GM21367 (cell line): ENCODE measurements at regions not wholly inside any gene's neighbourhood (a gene's known extent, or its start where the extent isn't known, plus 50 kb on each side); places are given as distances from the start of the nearest gene placed in this dataset.
"Not testable (repeated sequence)": the region's sequence is repeated elsewhere in the genome, so short reads cannot be mapped to it uniquely, and the experiment has no call there.

Source experiments
- ATAC-seq: cut with Tn5 transposase; IDR thresholded peaks from one replicate; pipeline ENCODE4 v1.9.1; 2021; ENCODE audit not compliant: unreplicated experiment

DNA sequence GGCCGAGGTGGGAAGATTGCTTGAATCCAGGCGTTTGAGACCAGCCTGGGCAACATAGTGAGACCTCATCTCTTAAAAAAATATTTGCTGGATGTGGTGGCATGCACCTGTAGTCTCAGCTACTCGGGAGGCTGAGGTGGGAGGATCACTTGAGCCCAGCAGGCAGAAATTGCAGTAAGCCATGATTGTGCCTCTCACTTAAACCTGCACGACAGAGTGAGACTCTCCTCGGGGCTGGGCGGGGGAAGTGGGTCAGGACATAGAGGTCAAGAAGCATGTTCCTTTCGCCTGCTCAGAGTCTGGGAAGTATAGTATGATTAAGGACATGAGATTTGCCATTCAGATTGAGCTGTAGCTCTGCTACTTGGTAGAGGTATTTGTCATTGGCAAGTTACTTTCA is 52.3 kb downstream of the SEPTIN7 start:
- not testable (repeated sequence) for ATAC-seq

DNA sequence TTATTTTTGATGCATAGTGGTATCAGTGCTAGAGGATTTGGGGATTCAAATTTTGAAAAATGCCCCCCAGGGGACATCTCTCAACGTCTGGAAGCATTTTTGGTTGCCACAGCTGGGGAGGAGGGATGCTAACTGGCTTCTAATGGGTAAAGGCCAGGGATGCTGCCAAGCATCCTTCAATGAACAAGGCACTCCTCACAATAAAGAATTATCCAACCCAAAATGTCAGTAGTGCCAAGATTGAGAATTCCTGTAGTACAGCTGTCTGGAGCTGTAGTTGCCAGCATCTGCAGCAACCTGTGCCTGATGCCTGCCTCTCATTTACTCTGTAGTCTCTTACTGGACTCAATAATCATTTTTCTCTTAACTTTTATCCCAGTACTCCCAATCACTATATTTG is 53.5 kb downstream of the SEPTIN7 start:
- no peak for ATAC-seq

DNA sequence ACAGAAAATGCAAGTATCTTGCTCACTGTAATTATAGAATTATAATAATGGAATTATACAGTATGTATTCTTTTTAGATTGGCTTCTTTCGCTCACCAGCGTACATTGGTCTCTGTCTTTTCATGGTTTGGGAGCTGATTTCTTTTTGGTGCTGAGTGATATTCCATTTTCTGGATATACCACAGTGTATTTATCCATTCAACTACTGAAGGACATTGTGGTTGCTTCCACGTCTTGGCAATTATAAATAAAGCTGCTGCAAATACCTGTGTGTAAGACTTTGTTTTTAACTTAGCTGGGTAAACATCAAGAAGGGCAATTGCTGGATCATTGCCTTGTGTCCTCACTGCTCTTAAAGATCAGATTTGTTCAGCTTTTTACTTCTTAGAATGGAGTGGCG is 55.3 kb downstream of the SEPTIN7 start:
- no peak for ATAC-seq

DNA sequence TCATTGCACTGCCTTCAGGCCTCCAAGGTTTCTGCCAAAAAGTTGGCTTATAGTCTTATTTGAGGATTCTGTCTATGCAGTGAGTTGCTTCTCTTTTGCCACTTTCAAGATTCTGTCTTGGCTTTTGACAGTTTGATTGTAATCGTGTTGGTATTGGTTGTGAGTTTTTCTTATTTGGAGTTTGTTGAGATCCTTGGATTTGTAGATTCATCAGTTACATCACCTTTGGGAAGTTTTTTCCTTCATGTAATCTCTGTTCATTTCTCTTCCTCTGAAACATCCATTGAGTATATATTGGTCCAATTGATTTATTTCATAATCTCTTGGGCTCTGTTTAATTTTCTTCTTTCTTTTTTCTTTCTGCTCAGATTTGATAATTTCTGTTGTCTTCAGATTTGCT is 59.8 kb downstream of the SEPTIN7 start:
- no peak for ATAC-seq

DNA sequence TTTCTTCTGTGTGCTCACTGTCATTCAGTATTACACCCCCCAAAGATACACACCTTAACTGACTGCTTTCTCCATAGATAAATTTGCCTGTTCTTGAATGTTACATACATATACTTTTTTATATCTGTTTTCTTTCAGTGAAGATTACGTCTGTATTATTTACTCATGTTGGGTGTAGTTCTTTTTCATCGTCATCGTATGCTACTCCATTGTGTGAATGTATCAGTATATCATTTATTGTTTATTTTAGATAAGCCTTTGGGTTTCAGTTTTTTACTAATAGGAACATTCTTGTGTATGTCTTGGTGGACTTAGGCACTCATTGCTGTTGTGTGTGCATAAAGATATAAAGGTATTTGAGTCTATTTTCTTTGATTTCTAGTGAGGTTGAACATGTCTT is 64.4 kb downstream of the SEPTIN7 start:
- ATAC-seq: no peak

DNA sequence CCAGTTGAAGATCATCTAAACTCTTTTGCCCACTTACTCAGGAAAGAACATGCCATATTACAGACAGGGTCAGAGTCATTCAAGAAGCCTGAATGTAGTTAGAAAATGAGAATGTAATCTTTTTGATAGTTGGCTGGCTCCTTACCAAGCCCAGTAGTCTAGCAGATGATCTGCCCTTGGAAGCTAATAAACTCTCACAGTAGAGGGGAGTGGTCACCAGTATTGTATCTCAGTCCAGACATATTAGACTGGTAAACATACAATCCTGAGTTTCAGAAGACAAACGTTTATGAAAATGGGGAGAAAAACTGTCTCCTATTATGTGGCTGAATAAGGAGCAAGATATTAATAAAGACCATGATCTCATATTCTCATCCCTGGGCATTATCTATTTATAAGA is 65.3 kb downstream of the SEPTIN7 start:
- ATAC-seq: no peak

DNA sequence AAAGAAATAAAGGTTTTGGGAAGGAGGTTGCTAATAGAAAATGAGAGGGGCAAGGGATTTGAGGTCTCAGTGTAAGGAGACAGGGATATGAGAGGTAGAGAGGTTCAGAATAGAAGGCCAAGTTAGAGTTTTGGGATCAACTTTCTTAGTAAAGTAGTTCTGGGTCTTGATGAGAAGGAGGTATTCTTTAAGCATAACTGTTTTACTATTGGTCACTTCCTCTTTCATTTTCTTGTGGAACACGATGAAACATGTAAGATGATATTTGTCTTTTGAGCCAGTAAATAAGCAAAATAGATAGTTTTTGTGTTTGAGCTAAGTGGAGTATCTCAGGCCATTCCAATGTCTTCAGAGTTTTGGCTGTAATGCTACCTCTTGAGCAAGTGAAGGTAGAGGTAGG is 68.3 kb downstream of the SEPTIN7 start:
- not testable (repeated sequence) for ATAC-seq

DNA sequence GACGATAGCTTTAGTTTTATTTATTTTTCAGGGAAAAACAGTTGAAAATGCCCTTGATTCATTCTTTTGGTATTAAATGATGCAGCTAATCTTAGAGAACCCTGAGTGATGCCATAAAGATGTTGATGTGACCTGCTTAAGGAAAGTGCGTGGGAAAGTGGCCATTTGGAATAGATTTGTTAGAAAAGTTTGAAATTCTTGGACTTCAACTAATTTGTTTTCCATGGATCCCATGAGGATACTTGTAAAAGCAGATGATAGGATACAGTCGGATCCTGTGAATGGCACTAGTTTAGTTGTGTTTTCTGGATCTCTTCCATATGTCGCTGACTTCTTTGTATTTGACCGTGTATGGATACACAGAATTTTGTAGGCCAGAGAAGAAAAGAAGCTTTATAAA is 69.0 kb downstream of the SEPTIN7 start:
- ATAC-seq: no peak

DNA sequence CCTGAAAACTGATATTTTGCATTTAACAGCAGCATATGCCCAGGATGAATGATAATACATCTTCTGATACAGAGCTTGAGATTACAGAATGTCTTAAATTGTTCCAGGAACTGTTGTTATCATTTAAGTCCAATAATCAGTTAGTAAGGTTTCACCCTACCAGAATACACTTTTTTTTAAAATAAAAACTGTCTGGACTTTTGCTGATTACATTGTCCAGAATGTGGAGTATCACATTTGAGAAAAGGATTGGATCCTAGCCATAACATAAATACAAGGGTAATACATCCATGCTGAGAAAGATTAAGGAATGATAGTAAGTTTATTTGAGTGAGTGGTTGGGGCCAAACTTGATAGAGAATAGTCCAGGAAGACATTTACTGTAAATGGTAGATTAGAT is 71.0 kb downstream of the SEPTIN7 start:
- no peak for ATAC-seq

DNA sequence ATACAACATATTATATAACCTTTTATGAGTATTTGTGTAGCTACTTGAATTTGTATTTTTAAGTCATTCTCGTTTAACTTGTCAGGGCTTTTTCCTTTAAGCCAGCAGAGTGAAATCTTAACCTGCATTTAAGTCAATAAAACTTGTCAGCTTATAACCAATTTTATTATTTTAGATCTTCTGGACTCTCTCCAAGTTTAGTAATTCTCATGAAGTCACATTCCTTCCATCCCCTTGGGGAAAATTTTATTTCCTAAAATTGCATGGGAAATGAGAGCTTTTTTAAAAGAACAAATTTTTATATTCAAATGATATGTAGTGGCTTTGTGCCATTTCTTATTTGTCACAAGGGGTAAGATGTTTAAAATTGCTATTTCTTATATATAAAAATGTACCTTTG is 74.0 kb downstream of the SEPTIN7 start:
- no peak for ATAC-seq

DNA sequence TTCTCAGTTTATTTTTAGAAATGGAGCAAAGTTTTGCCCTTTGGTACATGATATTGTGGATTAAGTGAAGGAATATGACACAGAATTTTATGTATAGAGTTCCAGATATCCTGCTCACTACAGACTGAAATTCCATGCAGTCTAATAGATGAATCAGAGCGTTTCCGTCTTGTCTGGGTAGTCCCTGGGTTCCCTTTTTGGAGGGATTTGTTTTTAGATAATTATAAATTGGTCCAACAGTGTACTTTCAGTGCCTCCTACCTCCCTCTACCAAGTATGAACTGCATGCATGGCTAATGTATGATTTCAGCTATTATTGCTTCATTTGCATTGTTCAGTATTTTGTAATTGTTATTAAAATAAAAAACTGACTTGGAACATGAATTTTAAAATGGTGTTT is 74.4 kb downstream of the SEPTIN7 start:
- no peak for ATAC-seq

DNA sequence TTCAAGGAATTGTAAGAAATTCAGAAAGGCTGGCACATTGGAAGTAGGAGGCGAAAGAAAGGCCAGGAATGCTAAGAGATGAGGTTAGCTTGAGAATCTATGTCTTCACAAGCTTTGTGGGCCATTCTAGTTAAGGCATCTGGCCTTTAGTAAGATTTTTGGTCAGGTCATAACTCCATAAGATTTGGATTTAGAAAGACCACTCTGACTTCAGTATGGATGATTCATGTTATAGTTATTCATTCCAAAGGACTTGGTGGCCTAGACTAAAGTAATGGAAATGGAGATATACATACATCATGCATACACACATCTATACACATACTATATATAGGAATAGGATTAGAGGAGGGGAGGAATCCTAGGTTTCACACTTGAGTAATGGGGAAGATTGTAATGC is 77.5 kb downstream of the SEPTIN7 start:
- no peak for ATAC-seq

DNA sequence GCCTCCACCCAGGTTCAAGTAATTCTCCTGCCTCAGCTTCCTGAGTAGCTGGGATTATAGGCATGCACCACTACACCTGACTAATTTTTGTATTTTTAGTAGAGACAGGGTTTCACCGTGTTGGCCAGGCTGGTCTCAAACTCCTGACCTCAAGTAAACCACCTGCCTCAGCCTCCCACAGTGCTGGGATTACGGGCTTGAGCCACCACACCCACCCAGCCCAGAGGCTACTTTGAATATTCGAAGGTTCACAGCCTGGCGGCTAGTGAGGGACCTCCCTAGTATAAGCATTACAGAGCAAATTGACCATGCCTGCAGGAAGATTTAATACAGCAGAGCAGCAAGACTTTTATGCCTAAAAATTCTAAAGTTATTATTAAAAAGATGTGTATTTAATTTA is 86.6 kb downstream of the SEPTIN7 start:
- ATAC-seq: not testable (repeated sequence)

DNA sequence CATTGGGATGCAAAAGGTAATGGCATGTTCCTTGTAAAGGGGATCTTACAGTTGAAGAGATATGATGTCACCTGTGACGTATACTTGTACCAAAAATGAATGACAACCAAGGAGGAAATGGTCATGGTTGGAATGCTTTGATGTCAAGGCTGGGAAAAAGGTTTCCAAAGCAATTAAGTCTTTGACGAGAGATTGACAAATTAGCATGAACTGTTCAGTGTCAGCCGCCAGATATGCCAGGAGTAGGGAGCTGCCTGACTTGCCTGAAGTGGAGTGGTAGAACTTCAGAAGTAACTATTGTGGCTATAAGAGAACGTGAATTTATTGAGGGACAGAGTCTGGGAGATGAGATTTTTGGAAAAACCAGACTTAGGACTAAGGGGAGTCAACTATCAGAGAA is 88.1 kb downstream of the SEPTIN7 start:
- ATAC-seq: no peak

DNA sequence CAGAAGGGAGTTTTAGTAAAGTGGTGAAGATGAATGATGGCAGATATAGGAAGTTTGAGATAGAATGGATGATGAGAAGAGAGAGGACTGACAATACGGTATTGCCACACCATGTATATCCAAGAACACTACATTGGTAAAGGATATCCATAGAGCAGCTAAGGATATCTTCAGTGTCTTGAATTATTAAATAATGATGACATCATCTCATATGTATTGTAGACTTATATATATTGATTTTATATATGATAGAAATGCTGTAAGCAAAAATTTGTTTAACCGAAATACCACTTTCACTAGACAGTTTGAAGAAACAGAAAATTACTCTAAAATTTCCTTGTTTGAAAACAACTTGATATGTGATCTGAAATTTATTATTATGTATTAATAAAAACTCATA is 89.0 kb downstream of the SEPTIN7 start:
- ATAC-seq: no peak

DNA sequence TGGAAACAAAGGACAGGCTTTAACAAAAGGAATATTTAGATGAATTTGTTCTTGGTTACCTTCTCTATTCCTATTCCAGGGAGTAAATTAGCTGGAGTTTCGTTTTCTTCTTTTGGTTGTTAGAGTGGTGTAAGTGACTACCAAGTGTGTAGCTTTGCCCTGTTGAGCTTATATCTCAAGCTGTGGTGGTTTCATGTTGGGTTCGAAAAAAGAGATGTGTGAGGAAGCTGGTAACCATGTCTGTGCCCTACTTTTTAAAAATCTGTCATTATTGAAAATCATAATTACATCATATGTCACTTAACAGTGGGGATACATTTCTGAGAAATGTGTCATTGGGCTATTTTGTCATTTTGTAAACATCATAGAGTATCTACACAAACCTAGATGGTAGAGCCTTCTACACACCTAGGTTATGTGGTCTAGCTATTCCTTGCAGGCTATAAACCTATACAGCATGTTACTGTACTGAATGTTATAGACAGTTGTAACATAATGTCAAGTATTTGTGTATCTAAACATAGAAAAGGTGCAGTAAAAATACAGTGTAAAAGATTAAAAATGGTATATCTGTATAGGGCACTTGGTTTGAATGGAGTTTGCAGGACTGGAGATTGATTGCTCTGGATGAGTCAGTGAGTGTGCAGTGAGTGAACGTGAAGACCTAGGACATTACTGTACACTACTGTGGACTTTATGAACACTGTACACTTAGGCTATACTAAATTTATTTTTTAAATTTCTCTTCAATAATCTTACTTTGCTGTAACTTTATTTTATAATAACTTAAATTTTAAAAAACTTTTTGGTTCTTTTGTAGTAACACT is 90.4 kb downstream of the SEPTIN7 start:
- ATAC-seq: no peak

DNA sequence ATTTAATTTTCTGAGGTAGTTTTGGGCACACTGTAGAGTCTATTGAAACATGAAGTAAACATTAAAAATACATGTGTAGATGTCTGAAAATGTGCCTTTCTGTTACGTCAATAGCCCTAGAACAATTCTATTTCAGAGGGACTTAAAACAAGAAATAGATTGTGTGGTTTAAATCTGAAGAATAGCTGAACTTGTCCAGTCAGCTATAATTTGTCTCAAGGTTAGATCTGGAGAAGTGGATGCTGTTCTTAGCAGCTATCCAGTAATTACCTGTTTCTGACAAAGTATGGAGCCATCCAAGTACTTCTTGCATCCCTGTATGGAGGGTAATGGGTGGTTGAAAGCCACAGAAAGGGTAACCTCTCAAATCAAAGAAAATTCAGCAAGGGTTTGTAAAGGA is 92.8 kb downstream of the SEPTIN7 start:
- no peak for ATAC-seq

DNA sequence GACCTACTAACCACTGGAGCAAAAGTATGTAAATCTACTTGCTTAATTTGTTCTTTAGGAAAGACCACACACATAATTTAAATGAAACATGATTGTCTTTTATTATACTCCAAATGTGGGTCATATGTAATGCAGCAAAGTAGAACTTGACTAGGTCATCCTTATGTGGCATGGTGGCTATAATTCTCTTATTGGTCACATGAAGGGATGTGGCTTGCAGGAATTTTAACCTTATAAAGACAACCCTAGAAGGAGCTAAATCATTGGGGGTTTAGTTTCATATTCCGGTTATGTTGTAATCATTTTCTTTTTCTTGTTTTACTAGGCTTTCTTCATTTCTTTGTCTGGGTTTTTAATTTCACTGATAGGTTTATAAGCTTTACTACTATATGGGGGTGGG is 93.9 kb downstream of the SEPTIN7 start:
- no peak for ATAC-seq

DNA sequence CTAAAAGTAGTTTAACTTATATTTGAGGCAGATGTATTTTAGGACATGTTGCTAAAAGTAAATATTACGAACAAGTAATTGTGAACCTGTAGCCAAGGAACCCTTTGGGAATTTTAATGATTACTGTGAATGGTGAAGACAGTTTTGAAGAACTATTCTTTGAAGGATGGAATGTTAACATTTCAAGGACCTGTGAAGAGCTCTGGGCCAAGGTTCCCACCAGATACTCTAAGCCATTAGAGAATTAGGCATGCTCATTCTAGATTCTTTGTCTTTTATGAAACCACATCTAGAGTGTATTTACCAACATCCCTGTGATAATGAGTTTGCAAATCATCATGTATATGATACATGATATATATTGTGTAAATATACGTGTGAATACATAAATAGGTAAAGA is 99.8 kb downstream of the SEPTIN7 start:
- no peak for ATAC-seq

DNA sequence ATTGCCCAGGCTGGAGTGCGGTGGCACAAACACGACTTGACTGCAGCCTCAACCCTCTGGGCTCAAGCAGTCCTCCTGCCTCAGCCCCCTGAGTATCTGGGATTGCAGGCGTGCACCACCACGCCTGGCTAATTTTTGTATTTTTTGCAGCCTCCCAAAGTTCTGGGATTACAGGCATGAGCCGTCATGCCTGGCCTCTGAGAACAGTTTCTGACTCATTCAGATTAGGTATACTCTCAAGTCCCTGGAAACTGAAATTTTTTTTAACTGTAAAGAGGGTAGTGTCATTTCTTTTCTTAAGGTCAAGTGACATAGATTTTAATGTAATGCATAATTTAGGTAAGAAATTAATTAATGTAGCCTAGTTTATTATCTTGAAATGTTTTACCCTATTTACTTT is 104.7 kb downstream of the SEPTIN7 start:
- no peak for ATAC-seq

DNA sequence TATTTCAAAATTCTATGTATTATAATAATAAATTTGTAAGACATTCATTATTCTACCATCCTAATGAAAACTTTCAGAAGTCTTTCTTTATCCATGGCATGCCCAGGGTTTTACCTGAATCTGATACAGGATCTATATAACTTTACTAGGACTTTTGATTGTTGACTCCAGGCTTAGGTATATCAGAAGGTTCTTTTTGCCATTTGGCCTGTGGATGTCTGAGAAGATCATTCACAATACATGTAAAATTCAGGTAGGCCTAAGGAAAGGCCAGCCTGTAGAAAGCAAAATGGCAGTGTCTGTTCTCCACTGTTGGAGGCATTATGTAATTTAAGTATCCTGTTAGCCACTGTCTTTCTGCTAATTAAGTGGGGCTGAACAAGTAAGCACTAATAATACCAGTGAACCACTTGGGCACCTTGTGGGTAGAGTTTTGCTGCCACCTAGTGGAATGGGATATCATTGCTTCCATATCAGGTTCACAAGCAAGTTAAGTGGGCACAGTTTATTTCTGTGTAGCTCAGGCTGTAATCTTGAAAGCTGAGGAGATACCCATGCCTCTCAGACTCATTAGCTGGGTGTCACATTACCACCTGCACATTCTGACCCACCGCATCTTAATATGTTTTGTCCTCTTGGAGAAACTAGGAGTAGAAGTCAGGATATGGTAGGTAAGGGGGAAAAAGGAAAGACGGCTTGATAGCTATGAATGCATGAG is 105.5 kb downstream of the SEPTIN7 start:
- peak; percentile 78 for ATAC-seq

DNA sequence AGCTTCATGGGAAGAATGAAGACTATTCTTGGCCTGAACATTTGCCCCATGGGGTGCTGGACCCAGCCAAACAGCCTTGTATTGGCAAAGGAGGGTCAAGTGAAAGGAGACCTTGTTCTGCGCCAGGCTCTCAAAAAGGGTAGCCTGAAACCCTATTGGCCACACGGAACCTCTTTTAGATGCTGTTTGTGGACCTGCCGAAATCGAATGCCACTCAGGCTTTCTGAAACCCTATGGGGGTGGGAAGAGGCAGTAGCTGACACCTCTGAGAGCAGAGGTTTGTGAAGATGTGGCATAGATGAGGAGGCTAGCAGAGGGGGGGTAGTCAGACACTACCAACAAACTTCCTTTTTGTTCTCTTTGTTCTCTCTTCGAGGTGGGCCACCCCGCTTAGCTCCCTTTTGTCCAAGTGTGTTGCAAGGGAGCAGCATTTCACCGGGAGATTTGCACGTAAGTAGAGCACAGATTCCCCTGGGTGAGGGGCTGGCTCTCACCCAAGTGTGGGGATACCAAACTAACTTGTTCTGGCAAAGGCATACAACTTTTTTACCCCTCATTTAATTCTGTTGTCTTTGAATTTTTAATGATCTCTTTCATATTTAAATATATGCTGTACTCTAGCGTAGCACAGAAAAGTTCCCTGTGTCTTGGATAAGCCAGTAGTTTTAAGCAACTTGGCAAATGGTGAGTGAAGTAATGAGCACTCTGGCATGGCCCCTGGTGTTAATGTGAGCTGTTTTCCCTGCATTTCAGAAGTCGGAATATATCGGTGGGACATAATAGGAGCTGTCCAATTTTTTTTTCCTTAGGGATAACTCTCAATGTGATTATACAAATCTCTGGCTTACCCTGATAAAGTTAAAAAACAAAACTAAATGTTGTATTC is 107.7 kb downstream of the SEPTIN7 start:
- ATAC-seq: no peak
